ENCODE measurements at regions not wholly inside any gene's neighbourhood (a gene's known extent, or its start where the extent isn't known, plus 50 kb on each side); places are given as distances from the start of the nearest gene placed in this dataset.

DNA sequence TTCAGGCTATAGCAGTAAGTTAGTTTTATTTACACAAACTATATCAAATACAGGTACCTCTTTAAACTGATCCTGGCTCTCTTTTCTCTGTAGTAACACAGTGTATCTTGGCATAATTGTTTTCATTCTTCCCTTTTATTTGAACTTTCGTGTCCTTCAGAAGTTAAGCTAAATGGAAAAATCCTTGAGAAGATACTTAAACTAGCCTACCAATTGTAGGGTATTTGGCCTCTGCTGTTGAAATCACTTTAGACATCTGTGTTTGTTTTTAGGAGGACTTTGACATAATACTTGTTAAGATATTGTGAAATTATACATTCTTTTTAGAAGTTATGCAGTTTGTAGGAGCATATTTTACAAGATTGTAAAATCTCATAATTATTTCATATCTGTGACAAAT lies 90.3 kb upstream of the GK2 start:
- TF ChIP-seq, protein P1, sequence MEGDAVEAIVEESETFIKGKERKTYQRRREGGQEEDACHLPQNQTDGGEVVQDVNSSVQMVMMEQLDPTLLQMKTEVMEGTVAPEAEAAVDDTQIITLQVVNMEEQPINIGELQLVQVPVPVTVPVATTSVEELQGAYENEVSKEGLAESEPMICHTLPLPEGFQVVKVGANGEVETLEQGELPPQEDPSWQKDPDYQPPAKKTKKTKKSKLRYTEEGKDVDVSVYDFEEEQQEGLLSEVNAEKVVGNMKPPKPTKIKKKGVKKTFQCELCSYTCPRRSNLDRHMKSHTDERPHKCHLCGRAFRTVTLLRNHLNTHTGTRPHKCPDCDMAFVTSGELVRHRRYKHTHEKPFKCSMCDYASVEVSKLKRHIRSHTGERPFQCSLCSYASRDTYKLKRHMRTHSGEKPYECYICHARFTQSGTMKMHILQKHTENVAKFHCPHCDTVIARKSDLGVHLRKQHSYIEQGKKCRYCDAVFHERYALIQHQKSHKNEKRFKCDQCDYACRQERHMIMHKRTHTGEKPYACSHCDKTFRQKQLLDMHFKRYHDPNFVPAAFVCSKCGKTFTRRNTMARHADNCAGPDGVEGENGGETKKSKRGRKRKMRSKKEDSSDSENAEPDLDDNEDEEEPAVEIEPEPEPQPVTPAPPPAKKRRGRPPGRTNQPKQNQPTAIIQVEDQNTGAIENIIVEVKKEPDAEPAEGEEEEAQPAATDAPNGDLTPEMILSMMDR (IDR thresholded peaks at IDR 0.05; ENCODE audit: control insufficient read depth, extremely low read depth, insufficient read depth): no peak
- no peak for DNase-seq (ENCODE audit: low read depth)
- H3K4me3 ChIP-seq (ENCODE audit: low read depth, low read length): no peak overlapping the region

GRCh38 chr4:79497001-79497400 lies 89.0 kb upstream of the GK2 start:
- no peak for DNase-seq (ENCODE audit: low read depth)
- no peak overlapping the region for H3K4me3 ChIP-seq (ENCODE audit: low read depth, low read length)
- TF ChIP-seq, protein P1 (IDR thresholded peaks at IDR 0.05; ENCODE audit: control insufficient read depth, extremely low read depth, insufficient read depth): no peak

- TF ChIP-seq, protein P1 (IDR thresholded peaks at IDR 0.05; ENCODE audit: control insufficient read depth, extremely low read depth, insufficient read depth): no peak
- DNase-seq (ENCODE audit: low read depth): no peak
- no peak overlapping the region for H3K4me3 ChIP-seq (ENCODE audit: low read depth, low read length)
Observed at GRCh38 chr4:79495447-79495846, 87.4 kb upstream of the GK2 start.

GRCh38 chr4:79492148-79492547 lies 84.1 kb upstream of the GK2 start:
- no peak overlapping the region for H3K4me3 ChIP-seq (ENCODE audit: low read depth, low read length)
- TF ChIP-seq, protein P1 (IDR thresholded peaks at IDR 0.05; ENCODE audit: control insufficient read depth, extremely low read depth, insufficient read depth): no peak
- peak; percentile 27 for DNase-seq (ENCODE audit: low read depth)

DNA sequence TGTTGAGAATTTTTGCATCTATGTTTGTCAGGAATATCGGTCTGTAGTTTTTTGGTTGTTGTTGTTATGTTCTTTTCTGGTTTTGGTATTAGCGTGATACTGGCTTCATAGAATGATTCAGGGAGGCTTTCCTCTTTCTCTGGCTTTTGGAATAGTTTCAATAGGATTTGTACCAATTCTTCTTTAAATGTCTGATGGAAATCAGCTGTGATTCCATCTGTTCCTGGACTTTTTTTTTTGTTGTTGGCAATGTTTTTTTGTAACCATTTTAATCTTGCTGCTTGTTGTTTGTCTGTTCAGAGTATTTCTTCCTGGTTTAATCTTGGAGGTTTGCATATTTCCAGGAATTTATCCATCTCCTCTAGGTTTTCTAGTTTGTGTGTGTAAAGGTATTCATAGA lies 81.5 kb upstream of the GK2 start:
- no peak overlapping the region for H3K4me3 ChIP-seq (ENCODE audit: low read depth, low read length)
- no peak for DNase-seq (ENCODE audit: low read depth)
- TF ChIP-seq, protein P1 (IDR thresholded peaks at IDR 0.05; ENCODE audit: control insufficient read depth, extremely low read depth, insufficient read depth): no peak

DNA sequence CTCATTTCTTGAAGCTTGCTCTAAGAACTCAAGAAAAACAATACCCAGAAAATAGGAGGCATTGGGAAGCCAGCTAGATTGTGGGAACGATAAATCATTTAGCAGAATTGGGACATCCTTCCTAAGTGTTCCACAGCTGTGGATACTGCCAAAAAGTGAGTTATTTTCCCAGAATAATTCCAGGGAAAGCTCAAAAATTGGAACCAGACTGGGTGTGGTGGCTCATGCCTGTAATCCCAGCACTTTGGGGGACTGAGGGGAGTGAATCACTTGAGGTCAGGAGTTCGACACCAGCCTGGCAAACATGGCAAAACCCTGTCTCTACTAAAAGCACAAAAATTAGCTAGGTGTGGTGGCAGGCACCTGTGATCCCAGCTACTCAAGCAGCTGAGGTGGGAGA lies 68.2 kb upstream of the GK2 start:
- H3K4me3 ChIP-seq (ENCODE audit: low read depth, low read length): no peak overlapping the region
- no peak for DNase-seq (ENCODE audit: low read depth)
- TF ChIP-seq, protein P1 (IDR thresholded peaks at IDR 0.05; ENCODE audit: control insufficient read depth, extremely low read depth, insufficient read depth): no peak

GRCh38 chr4:79473439-79473724 lies 65.4 kb upstream of the GK2 start:
- TF ChIP-seq, protein P1 (IDR thresholded peaks at IDR 0.05; ENCODE audit: control insufficient read depth, extremely low read depth, insufficient read depth): no peak
- DNase-seq (ENCODE audit: low read depth): no peak
- no peak overlapping the region for H3K4me3 ChIP-seq (ENCODE audit: low read depth, low read length)

Data from LNCaP clone FGC (cell line).